Testis (tissue), 2 donors: ENCODE measurements at regions not wholly inside any gene's neighbourhood (a gene's known extent, or its start where the extent isn't known, plus 50 kb on each side); places are given as distances from the start of the nearest gene placed in this dataset.

Experiments
- CTCF ChIP-seq, 3 experiments: fragments of 450-650 bp in 2 of 3; fragments of 200-600 bp in 1 of 3; sonication (generic) in 1 of 3; IDR thresholded peaks; one replicate each; pipeline ENCODE4 v1.5.1; 2016 to 2019; ENCODE audit warnings: antibody characterized with exemption in 3 of 3, mild to moderate bottlenecking in 2 of 3, moderate library complexity in 1 of 3
- POLR2A ChIP-seq: fragments of 450-650 bp; IDR thresholded peaks from one replicate; pipeline ENCODE4 v1.6.1; 2017; ENCODE audit warnings: antibody characterized with exemption, mild to moderate bottlenecking, moderate library complexity

GRCh38 chr6:155970876-155971708 is 515.5 kb upstream of the NOX3 start:
- TF ChIP-seq CTCF (IDR thresholded peaks at IDR 0.05) = no peak
- no peak for TF ChIP-seq POLR2A
